ENCODE measurements at regions not wholly inside any gene's neighbourhood (a gene's known extent, or its start where the extent isn't known, plus 50 kb on each side); places are given as distances from the start of the nearest gene placed in this dataset.

GRCh38 chr3:95215437-95215957 is 1152.6 kb downstream of the NSUN3 start:
- CTCF ChIA-PET = no interaction called here
- no peaks in the 10 kb centered on the region for H3K4me1 Mint-ChIP-seq (ENCODE audit: low read depth, unreplicated experiment)
- BruUV-seq (replicated peaks) = no TSS peak
- H3K36me3 Mint-ChIP-seq (ENCODE audit: insufficient read depth, unreplicated experiment) = no peaks in the 10 kb centered on the region
- intact Hi-C loops (cut with micrococcal nuclease; ENCODE audit: unreplicated experiment) = no loop called here
- no peak overlapping the region for H3K27ac Mint-ChIP-seq (ENCODE audit: unreplicated experiment)
- H3K4me3 Mint-ChIP-seq (ENCODE audit: low read depth, unreplicated experiment) = no peak overlapping the region
- no peak for TF ChIP-seq CTCF (IDR thresholded peaks at IDR 0.05; ENCODE audit: unreplicated experiment)
- no peaks in the 10 kb centered on the region for H3K9me3 Mint-ChIP-seq (ENCODE audit: low read depth, unreplicated experiment)
- DNase-seq = no peak
- no peaks in the 10 kb centered on the region for H3K27me3 Mint-ChIP-seq (ENCODE audit: unreplicated experiment)

- no peaks in the 10 kb centered on the region for H3K36me3 Mint-ChIP-seq (ENCODE audit: insufficient read depth, unreplicated experiment)
- H3K9me3 Mint-ChIP-seq (ENCODE audit: low read depth, unreplicated experiment) = no peaks in the 10 kb centered on the region
- no TSS peak for BruUV-seq (replicated peaks)
- no peaks in the 10 kb centered on the region for H3K27me3 Mint-ChIP-seq (ENCODE audit: unreplicated experiment)
- H3K4me1 Mint-ChIP-seq (ENCODE audit: low read depth, unreplicated experiment) = no peaks in the 10 kb centered on the region
- no peak overlapping the region for H3K4me3 Mint-ChIP-seq (ENCODE audit: low read depth, unreplicated experiment)
- no peak for TF ChIP-seq CTCF (IDR thresholded peaks at IDR 0.05; ENCODE audit: unreplicated experiment)
- CTCF ChIA-PET = no interaction called here
- H3K27ac Mint-ChIP-seq (ENCODE audit: unreplicated experiment) = no peak overlapping the region
- no peak for DNase-seq
- intact Hi-C loops (cut with micrococcal nuclease; ENCODE audit: unreplicated experiment) = no loop called here
These were observed 1154.8 kb downstream of the NSUN3 start for GRCh38 chr3:95217661-95218060.

GRCh38 chr3:95218484-95218883 is 1155.6 kb downstream of the NSUN3 start:
- Mint-ChIP-seq H3K4me3 (ENCODE audit: low read depth, unreplicated experiment) (no peak overlapping the region), H3K9me3 (ENCODE audit: low read depth, unreplicated experiment) (no peaks in the 10 kb centered on the region), H3K4me1 (ENCODE audit: low read depth, unreplicated experiment) (no peaks in the 10 kb centered on the region), H3K36me3 (ENCODE audit: insufficient read depth, unreplicated experiment) (no peaks in the 10 kb centered on the region), H3K27ac (ENCODE audit: unreplicated experiment) (no peak overlapping the region), H3K27me3 (ENCODE audit: unreplicated experiment) (no peaks in the 10 kb centered on the region)
- DNase-seq = no peak
- intact Hi-C loops (cut with micrococcal nuclease; ENCODE audit: unreplicated experiment) = no loop called here
- CTCF ChIA-PET = no interaction called here
- no peak for TF ChIP-seq CTCF (IDR thresholded peaks at IDR 0.05; ENCODE audit: unreplicated experiment)
- no TSS peak for BruUV-seq (replicated peaks)

- Mint-ChIP-seq H3K27me3 (ENCODE audit: unreplicated experiment) (no peaks in the 10 kb centered on the region), H3K9me3 (ENCODE audit: low read depth, unreplicated experiment) (peaks cover 6% of the 10 kb centered on the region), H3K4me3 (ENCODE audit: low read depth, unreplicated experiment) (no peak overlapping the region), H3K4me1 (ENCODE audit: low read depth, unreplicated experiment) (no peaks in the 10 kb centered on the region), H3K36me3 (ENCODE audit: insufficient read depth, unreplicated experiment) (no peaks in the 10 kb centered on the region), H3K27ac (ENCODE audit: unreplicated experiment) (no peak overlapping the region)
- intact Hi-C loops (cut with micrococcal nuclease; ENCODE audit: unreplicated experiment) = no loop called here
- DNase-seq = no peak
- no TSS peak for BruUV-seq (replicated peaks)
- TF ChIP-seq CTCF (IDR thresholded peaks at IDR 0.05; ENCODE audit: unreplicated experiment) = no peak
- CTCF ChIA-PET = no interaction called here
These were observed 1163.6 kb downstream of the NSUN3 start for GRCh38 chr3:95226437-95226836.
